HG03342 (cell line): ENCODE measurements at regions not wholly inside any gene's neighbourhood (a gene's known extent, or its start where the extent isn't known, plus 50 kb on each side); places are given as distances from the start of the nearest gene placed in this dataset.
"Not testable (repeated sequence)": the region's sequence is repeated elsewhere in the genome, so short reads cannot be mapped to it uniquely, and the experiment has no call there.

ENCODE experiments used
- ATAC-seq: cut with Tn5 transposase; IDR thresholded peaks from one replicate; pipeline ENCODE4 v1.9.1; 2021; ENCODE audit warnings: mild to moderate bottlenecking, moderate library complexity; ENCODE audit not compliant: unreplicated experiment

DNA sequence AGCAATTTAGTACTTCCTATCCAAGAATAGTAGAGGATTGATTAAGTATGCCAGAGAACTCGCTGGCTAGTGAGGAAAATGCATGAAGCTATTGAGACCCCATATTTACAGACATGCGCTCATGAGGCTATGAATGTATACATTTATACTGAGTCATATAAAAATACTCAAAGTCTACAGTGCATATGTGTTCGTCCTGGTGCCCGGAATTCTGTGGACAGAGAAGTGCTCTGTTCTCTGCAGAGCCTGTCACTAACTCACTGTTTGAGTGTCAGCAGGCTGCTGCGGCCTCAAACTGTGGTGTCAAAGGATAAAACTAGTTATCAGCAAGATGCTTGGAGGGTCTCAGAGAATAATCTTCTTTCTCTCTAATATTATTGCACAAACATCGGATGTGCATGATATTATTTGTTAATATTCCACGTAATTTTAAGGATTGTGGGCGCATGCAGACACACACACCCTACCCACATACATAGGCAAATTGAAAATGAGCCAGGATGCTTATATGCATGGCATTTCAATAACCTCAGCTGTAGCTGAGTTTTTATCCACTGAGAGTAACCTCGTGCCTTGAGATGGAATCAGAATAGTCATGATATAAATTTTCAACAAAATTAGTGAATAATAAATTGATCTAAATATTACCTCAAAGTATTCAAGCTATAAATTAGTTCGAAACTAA is 50.0 kb upstream of the TSC22D2 start:
- ATAC-seq: no peak

DNA sequence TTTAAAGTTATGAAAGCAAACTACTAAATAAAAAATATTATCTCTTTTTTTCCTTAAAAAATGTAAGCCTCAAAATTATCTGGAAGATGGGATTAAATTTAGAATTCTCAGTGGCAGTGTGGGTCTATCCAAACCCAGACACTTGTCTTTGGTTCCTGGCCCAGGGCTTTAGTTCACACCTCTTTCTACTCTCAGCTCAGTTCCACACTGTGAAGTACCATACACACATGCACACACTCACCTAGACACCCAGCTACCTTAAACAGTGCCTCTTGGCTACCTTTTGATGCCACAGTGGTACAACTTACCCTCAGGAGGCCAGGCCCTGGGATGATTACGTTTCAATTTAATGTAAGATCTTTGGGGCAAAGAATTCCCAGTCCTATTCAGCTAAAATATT is 51.0 kb upstream of the TSC22D2 start:
- ATAC-seq: no peak

DNA sequence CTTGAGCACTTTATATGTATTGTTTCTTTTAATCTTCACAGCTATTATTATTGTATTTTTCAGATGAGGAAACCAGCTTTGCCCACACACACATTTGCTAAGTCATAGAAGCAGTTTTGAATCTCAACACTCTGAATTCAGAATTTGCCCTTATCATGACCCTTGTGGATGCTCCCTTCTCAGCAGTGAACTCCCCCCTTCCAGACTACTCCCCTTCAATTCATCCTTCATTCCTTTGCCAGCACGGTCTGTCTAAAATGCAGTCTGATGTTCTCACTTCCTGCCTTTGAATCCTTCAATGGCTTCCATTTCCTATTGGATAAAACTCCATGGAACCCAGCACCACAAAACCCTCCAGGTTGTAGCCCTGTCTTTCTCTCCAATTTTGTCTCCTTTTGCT is 52.5 kb upstream of the TSC22D2 start:
- no peak for ATAC-seq

DNA sequence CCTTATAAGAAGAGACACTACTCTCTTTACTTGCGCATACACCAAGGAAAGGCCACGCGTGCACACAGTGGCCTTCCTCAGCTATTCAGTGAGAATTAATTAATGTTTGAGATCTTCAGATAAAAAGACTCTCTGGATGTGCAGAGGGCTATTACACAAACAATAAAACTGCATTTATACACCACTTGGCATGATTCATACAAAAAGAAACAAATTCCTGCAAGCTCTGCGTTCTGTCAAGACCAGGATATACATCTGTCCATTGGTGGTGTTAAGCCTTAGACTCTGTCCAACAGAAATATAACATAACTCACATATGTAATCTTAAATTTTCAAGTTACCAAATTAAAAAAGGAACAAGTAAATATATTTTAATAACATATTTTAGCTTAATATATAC is 55.2 kb upstream of the TSC22D2 start:
- ATAC-seq: no peak

DNA sequence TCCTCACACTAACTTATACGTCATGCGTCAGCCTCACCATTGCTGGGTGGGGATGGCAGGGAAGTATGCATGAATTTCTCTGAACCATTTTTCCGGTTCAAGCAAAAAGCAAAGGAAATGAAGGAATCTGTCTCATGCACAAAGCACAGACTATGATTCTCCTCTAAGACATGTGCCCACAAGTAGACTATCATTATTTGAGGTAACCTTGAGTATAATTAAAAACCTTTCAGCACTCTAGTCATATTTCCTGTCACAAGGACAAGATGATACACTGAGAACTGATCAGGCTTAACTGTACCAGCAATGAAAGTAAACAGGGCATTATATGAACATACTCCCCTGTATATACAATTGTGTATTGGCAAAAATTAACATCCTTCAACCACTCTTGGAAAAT is 56.7 kb upstream of the TSC22D2 start:
- no peak for ATAC-seq

GRCh38 chr3:150349314-150350097 is 58.6 kb upstream of the TSC22D2 start:
- ATAC-seq: no peak

- no peak for ATAC-seq
Observed at GRCh38 chr3:150348500-150348899, 59.6 kb upstream of the TSC22D2 start.

DNA sequence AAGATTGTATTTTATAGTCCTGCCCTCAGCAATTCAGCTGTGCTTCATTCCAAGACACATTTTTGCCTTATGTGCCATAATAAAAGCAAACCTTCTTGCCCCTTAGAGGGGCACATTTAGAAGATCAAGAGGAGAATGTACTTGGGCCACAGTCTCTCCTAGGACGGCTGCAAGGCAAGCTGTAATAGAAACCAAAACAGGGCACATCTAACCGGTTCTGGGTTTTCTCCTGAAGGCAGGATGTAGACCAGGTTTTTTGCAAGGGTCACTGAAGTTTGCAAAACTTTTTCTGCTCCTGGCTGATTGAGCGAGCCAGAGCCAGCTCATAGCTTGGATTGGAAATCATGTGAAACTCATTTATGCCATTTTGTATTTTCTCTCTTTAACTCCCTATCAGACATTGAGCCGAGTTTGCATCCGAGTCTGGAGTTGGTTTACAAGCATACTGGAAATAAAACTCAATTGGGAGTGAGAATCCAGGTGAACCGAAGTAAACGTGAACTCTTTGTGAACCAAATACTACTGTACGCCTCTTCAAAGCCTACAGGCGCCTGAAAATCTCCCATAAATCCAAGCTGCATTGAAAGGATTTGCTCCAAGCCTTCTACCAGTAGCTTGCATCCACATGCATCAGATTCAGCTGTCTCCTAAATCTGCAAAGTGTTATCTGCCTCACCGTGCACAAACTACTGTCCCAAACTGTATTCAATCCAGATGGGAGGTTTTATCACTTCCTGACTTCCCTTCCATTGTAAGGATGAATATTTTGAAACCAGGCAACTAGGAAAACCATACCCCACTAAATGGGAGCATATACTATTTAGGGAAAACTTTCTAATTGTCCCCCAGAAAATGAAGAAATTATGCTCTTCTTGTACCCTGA is 60.9 kb upstream of the TSC22D2 start:
- ATAC-seq: no peak

DNA sequence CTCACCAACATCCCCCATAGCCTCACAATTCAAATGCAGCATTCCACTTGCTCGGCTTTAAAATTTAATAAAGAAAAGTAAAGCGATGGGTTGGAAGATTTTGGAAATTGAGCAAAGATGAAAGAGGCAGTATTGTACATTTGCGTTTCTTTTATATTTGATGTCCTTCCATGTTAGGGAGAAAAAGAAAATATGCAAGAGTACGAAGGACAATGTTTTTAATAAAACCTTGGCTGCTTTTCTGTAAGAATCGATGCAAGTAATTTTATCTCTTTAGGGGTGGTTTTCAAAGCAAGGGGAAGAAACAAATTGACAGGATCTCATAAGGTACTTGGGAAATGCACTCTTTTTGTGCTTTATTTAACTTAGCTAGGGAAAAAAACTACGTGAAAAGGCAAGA is 61.8 kb upstream of the TSC22D2 start:
- no peak for ATAC-seq

DNA sequence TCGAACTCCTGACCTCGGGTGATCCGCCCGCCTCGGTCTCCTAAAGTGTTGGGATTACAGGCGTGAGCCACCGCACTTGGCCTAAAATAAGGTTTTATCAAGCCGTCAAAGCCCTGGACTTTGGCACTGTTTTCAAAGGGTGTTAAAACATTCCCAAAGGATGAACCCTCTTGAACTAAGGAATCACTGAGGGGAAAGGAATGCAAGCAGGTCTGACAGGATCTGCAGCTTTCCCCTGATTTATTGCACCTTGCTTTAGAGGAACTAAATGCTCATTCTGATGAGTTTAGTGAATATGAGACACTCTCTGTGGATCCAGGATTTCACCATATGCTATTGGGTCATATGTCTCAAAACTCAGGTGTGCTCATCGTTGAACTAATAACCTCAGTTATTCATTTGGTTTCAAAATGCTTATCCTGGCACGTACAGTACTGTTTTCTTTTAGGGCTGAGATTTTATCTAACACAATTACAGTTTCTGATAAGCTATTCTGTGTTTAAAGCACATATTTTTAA is 63.0 kb upstream of the TSC22D2 start:
- no peak for ATAC-seq

GRCh38 chr3:150344079-150344759 is 63.9 kb upstream of the TSC22D2 start:
- ATAC-seq: no peak

DNA sequence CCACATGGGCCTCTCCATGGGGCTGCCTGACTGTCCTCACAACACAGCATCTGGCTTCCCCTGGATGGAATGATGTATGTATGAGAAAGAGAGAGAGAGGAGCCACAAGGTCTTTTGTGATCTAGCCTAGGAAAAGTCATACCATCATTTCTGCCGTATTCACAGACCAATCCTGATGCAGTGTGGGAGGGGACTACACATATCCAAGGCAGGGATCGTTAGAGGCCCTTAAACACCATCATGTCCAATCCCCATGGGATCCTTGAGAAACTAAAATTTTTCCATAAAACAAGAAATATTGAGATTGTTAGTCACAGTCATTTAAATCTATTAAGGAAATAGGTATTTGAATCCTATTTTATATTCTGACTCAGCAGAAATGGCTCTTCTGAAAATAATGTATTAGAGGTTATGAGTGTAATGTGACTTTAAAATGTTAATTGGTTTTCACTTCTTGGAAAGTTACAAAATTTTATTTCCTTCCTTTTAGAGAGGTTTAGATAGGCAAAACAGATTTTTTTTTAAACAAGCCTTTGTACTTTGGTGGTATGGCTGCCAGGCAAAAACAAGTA is 65.1 kb upstream of the TSC22D2 start:
- ATAC-seq: no peak

DNA sequence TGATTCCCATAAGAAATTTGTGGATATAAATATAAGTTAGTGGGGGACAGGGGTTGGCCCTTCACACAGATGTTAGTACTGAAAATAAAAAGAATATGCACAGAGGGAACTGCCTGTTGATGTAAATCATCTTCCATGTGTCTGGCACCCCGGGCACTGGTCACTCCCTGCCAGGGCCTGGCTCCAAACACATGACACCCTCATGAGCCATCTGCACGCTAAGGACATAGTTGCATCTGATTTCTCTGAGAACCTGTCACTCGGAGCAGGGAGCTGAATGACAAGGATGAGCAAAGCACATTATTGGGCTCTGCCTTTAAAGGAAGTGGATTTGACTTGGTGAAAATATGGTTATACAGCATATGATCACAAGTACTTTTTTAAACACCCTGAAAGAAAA is 66.2 kb upstream of the TSC22D2 start:
- no peak for ATAC-seq

DNA sequence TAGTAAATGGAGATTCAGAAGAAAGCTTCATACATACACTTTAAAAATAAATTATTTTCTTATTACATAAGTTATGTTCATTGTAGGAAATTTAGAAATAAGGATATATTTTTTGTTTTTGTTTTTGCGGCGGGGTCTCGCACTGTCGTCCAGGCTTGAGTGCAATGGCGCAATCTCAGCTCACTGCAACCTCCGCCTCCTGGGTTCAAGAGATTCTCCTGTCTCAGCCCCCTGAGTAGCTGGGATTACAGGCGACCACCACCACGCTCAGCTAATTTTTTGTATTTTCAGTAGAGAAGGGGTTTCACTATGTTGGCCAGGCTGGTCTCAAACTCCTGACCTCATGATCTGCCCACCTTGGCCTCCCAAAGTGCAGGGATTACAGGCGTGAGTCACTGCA is 71.7 kb upstream of the TSC22D2 start:
- not testable (repeated sequence) for ATAC-seq

DNA sequence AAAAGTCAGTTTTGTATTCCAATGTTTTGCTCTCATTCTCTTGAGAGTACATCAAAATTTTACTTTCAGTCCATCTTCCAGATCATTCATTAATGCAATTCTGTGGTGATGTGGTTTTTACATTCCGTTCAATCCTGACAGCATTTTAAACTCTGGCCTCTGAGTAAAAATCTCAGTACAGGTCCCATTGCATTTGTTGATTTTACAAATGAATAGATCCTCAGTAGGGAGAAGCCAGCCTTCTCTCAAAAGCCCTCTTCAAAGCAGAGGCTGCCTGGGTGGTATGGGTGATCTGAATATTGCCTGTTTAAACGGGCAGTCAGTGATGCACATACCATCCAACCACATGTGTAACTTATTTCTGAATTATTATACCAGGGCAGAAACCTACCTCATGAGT is 72.5 kb upstream of the TSC22D2 start:
- ATAC-seq: no peak

- ATAC-seq: no peak
Observed at GRCh38 chr3:150334974-150335373, 73.1 kb upstream of the TSC22D2 start.

DNA sequence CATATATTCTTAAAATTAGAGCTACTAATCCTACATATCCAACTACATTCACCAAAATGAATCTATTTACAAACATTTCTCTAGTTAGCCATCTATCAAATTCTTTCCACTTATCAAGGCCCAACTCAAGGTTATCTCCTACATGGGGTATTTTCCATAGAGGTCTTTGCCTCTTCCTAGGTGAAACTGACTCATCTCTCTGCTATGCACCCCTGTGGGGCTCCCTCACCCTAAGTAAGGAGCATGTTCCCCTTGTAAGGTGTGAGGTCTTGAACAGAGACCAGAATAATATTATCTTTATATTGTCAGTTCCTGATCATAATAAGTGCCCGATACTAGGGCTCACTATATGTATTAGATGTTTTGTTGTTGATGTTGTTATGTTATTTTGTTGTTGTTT is 74.6 kb upstream of the TSC22D2 start:
- ATAC-seq: no peak

GRCh38 chr3:150331978-150332568 is 76.0 kb upstream of the TSC22D2 start:
- no peak for ATAC-seq

- ATAC-seq: no peak
Observed at GRCh38 chr3:150330872-150331271, 77.2 kb upstream of the TSC22D2 start.

- no peak for ATAC-seq
Observed at GRCh38 chr3:150330174-150330573, 77.9 kb upstream of the TSC22D2 start.
